Mucosa of descending colon (tissue), 3 donors: ENCODE measurements at regions not wholly inside any gene's neighbourhood (a gene's known extent, or its start where the extent isn't known, plus 50 kb on each side); places are given as distances from the start of the nearest gene placed in this dataset.

Source experiments
- ATAC-seq: fragments of 200-7000 bp; cut with Tn5 transposase; one replicate; pipeline ENCODE4 v1.9.1; 2020; ENCODE audit warnings: mild to moderate bottlenecking, moderate library complexity
- DNase-seq, 3 donors: peaks; one replicate each; pipeline ENCODE4 v3.0.0-alpha.2; 2020
- H3K36me3 ChIP-seq: fragments of 200-600 bp; one replicate; pipeline ENCODE4 v1.8.0; 2021; ENCODE audit warnings: low read depth, mild to moderate bottlenecking
- H3K4me1 ChIP-seq: fragments of 200-600 bp; one replicate; pipeline ENCODE4 v1.8.0; 2021; ENCODE audit warnings: low read depth, mild to moderate bottlenecking
- H3K4me3 ChIP-seq: fragments of 200-600 bp; one replicate; pipeline ENCODE4 v1.8.0; 2021; ENCODE audit warnings: mild to moderate bottlenecking
- H3K9me3 ChIP-seq: fragments of 200-600 bp; one replicate; pipeline ENCODE4 v1.8.0; 2021; ENCODE audit warnings: mild to moderate bottlenecking
- CTCF ChIP-seq: fragments of 200-600 bp; IDR thresholded peaks from one replicate; pipeline ENCODE4 v1.8.0; 2022; ENCODE audit warnings: antibody characterized with exemption, mild to moderate bottlenecking
- intact Hi-C, 2 donors: fragments of 100-400 bp; cut with DNase I in 1 of 2; cut with micrococcal nuclease in 1 of 2; formaldehyde crosslinking; loops; one replicate each; pipeline versions ENCODE4 v1.11.0 to v1.11.1; 2022; cut with DNase I, micrococcal nuclease
- donor health status: DM: no; HTN: no; CAD: no; lungs with moderate emphysema.
- donor health status: DM: no; HTN: no; CAD: no.
- donor health status: DM: no; HTN: yes; CAD: no.

GRCh38 chr12:127245009-127245408, 1022.0 kb upstream of the TMEM132C start:
- TF ChIP-seq CTCF = no peak
- H3K4me1 ChIP-seq = no peaks in the 10 kb centered on the region
- H3K4me3 ChIP-seq = no peak overlapping the region
- DNase-seq = no peak
- intact Hi-C loops = no loop called here
- no peaks in the 10 kb centered on the region for H3K9me3 ChIP-seq
- no peaks in the 10 kb centered on the region for H3K36me3 ChIP-seq
- ATAC-seq = no peak

- no peaks in the 10 kb centered on the region for H3K4me1 ChIP-seq
- no peaks in the 10 kb centered on the region for H3K36me3 ChIP-seq
- no peak overlapping the region for H3K4me3 ChIP-seq
- DNase-seq (no peak), ATAC-seq (no peak)
- TF ChIP-seq CTCF = no peak
- no peaks in the 10 kb centered on the region for H3K9me3 ChIP-seq
- intact Hi-C loops = no loop called here
Observed at GRCh38 chr12:127245437-127245836, 1021.5 kb upstream of the TMEM132C start.

GRCh38 chr12:127247937-127248336, 1019.0 kb upstream of the TMEM132C start:
- TF ChIP-seq CTCF = no peak
- no peaks in the 10 kb centered on the region for H3K4me1 ChIP-seq
- no peaks in the 10 kb centered on the region for H3K9me3 ChIP-seq
- H3K4me3 ChIP-seq = no peak overlapping the region
- H3K36me3 ChIP-seq = no peaks in the 10 kb centered on the region
- intact Hi-C loops = no loop called here
- DNase-seq = no peak
- no peak for ATAC-seq

GRCh38 chr12:127249428-127249827, 1017.5 kb upstream of the TMEM132C start:
- no peak for DNase-seq
- no peaks in the 10 kb centered on the region for H3K4me1 ChIP-seq
- no peak for ATAC-seq
- intact Hi-C loops = no loop called here
- H3K36me3 ChIP-seq = no peaks in the 10 kb centered on the region
- no peak for TF ChIP-seq CTCF
- H3K4me3 ChIP-seq = no peak overlapping the region
- no peaks in the 10 kb centered on the region for H3K9me3 ChIP-seq

- no peak for TF ChIP-seq CTCF
- ATAC-seq (no peak), DNase-seq (no peak)
- H3K9me3 ChIP-seq = no peaks in the 10 kb centered on the region
- no peaks in the 10 kb centered on the region for H3K36me3 ChIP-seq
- no peaks in the 10 kb centered on the region for H3K4me1 ChIP-seq
- intact Hi-C loops = no loop called here
- H3K4me3 ChIP-seq = no peak overlapping the region
Observed at GRCh38 chr12:127253797-127254327, 1013.1 kb upstream of the TMEM132C start.

GRCh38 chr12:127254420-127254955, 1012.5 kb upstream of the TMEM132C start:
- intact Hi-C loops = no loop called here
- Histone ChIP-seq H3K36me3 (no peaks in the 10 kb centered on the region), H3K4me1 (no peaks in the 10 kb centered on the region), H3K9me3 (no peaks in the 10 kb centered on the region), H3K4me3 (no peak overlapping the region)
- no peak for TF ChIP-seq CTCF
- ATAC-seq (no peak), DNase-seq (no peak)
